Erythroblast (primary cell): ENCODE measurements at regions not wholly inside any gene's neighbourhood (a gene's known extent, or its start where the extent isn't known, plus 50 kb on each side); places are given as distances from the start of the nearest gene placed in this dataset.

Experiments used
- DNase-seq, 2 experiments: peaks; one replicate each; lab custom pipeline; 2025; lab: John Stamatoyannopoulos, UW
- GATA1 ChIP-seq: IDR thresholded peaks from 2 replicates; pipeline ENCODE4 v1.6.1; 2011; ENCODE audit warnings: low read depth, mild to moderate bottlenecking, control low read depth, low read length, moderate library complexity
- POLR2A ChIP-seq: IDR thresholded peaks from 2 replicates; pipeline ENCODE4 v1.6.1; 2011; ENCODE audit warnings: mild to moderate bottlenecking, low read length

- DNase-seq, result no peak
- TF ChIP-seq GATA1 (no peak), POLR2A (no peak)
Measured at GRCh38 chr18:68504441-68505177, 210.3 kb downstream of the TMX3 start.

DNA sequence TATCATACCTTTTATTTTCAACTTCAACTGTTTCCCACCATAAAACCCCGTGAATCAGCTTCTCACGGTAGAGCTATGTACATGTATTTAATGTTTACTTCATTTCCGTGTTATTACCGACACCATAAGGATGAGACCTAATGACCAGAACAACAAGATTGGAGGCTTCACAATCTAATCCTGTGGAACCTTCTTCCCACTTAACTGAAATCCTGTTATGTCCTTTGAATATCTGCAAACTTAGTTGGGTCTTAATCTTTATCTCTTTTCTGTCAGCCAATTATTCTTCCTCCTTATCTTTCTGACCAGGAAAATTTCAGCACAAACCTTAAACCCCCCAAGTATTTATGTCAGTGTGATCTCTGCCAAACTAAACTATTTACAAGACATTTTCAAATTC lies 214.4 kb downstream of the TMX3 start:
- TF ChIP-seq POLR2A, result no peak
- no peak for DNase-seq

- no peak for TF ChIP-seq POLR2A
- TF ChIP-seq GATA1, result no peak
- DNase-seq, result no peak
Measured at GRCh38 chr18:68499141-68499540, 215.8 kb downstream of the TMX3 start.

DNA sequence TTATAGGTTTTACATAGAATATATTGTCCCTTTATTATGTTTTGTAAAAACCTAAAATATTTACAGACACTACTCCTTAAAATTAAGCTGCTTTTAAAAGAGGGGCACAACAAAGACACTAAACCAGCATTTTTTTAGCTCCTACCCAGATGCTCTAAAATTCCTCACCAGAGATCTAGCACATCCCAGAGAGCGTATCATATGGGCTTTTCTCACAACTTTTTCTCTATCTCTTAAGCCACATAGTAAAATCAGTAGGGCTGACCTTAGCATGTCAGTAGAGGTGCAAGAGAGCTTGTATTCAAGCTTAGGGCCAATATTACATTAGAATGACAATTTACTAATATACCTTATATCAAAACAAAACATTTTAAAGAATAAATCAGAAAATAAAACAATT lies 216.3 kb downstream of the TMX3 start:
- TF ChIP-seq POLR2A (no peak), GATA1 (no peak)
- DNase-seq, result no peak

DNA sequence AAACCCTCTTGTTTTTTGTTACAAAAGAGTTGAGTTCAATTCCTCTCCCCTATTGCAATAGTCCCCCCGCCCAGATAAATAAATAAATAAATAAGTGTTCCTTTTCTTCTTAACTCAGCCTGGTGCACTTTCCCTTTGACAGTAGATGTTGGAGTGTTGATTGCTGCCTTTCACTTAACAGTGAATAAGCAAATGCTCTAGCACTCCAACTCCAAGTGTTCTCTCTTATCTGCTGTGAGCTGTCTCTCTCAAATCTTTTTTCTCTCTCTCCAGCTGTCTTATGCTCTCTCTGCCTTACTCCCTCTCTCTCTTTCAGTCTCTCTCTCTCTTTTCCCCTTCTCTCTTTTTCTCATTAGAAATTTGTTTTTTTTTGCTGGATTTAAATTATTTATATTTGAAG lies 216.7 kb downstream of the TMX3 start:
- DNase-seq, result no peak
- TF ChIP-seq GATA1 (no peak), POLR2A (no peak)

- TF ChIP-seq POLR2A, result no peak
- no peak for TF ChIP-seq GATA1
- no peak for DNase-seq
Measured at GRCh38 chr18:68494802-68495581, 219.9 kb downstream of the TMX3 start.

- TF ChIP-seq POLR2A (no peak), GATA1 (no peak)
- DNase-seq, result no peak
Measured at GRCh38 chr18:68489013-68489792, 225.7 kb downstream of the TMX3 start.

DNA sequence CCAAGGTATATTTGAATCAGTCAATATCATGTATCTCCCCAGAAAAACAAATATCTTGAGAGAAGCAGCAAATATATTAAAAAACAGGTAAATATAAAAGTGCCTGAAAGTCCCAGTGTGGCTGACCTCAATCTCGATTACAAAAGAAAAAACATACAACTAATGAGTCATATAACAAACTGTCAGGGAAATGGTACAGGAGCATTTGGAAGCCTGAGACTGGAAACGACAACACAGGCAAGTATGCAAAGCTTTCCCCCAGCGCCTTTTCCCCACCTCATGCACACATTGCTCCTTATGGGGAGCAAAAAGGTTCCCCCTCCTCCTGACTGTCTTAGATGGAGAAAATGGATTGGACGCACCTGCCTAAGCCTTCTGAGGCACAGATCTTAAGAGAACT lies 230.7 kb downstream of the TMX3 start:
- no peak for DNase-seq

DNA sequence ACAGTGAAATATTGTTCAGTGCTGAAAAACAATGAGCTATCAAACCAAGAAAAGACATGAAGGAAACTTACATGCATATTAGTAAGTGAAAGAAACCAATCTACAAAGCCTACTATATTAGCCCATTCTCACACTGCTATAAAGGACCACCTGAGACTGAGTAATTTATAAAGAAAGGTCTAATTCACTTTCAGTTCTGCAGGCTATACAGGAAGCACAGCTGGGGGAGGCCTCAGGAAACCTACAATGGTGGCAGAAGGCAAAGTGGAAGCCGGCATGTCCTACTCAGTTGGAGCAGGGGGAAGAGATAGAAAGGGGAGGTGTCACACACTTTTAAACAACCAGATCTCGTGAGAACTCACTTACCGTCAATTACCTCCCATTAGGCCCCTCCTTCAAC lies 232.1 kb downstream of the TMX3 start:
- no peak for TF ChIP-seq POLR2A
- TF ChIP-seq GATA1, result no peak
- DNase-seq, result no peak

More for the DNA sequence above, 230.7 kb downstream of the TMX3 start:
- no peak for TF ChIP-seq GATA1
- no peak for TF ChIP-seq POLR2A

DNA sequence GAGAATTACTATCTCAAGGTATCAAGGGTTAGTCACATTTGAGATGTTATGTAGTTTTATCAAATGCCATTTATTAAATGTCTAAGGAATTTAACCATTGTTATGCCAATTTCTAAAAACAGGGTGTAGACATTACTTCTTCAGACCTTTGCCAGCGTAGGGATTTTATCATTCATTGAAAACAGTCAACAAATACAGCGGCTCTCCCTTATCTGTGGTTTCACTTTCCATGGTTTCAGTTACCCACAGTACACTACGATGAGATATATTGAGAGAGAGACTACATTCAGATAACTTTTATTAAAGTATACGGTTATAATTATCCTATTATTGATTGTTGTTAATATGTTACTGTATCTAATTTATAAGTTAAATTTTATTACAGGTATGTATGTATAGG lies 234.7 kb downstream of the TMX3 start:
- TF ChIP-seq GATA1, result no peak
- TF ChIP-seq POLR2A, result no peak
- DNase-seq, result no peak

GRCh38 chr18:68478246-68478645 lies 236.7 kb downstream of the TMX3 start:
- DNase-seq, result no peak
- no peak for TF ChIP-seq GATA1

DNA sequence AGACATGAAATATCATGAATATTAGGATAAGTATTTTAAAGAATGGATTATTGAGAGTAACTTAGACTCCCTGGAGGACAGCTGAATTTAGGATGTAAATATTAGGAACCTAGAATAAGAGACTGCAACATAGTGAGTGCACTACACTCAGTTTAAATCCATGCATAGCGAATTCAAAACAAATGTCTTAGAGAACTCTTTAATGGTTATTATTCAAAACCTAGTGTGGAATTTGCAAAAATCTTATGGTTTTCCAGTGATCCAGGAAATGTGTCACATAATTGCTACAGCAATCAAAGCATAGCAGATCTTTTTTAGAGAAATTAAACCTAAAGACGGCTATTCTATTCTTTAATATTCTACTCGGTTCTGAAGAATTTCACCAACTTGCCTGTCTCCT lies 239.0 kb downstream of the TMX3 start:
- no peak for TF ChIP-seq POLR2A
- no peak for TF ChIP-seq GATA1
- no peak for DNase-seq

DNA sequence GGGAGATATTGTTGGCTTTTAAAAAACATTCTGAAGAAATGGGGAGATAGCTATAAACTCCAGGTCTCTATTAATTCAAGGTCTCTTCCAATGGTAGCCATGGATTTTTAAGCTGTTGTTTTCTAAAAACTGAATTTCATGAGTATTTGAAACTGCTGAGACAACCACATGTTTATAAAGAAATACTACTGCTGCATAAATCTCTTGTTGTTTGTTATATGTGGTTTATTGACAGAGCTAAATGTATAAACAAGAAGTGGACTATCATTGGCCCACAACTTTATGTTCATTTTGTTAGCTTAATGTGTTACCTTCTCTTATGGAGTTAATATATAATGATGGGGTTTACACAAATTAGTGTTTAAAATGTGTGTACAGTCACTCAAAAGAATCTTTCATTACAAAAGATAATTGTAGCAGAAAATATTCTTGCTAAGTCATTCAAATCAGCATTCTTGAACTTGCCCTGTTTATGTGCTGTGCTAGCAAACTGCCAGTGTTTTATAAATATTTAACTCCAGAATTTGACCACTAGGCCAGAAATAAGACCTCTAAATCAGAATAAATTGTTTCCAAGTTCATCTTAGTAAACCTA lies 242.1 kb downstream of the TMX3 start:
- DNase-seq, result no peak
- no peak for TF ChIP-seq GATA1
- TF ChIP-seq POLR2A, result no peak

GRCh38 chr18:68469049-68469625 lies 245.8 kb downstream of the TMX3 start:
- DNase-seq, result no peak
- TF ChIP-seq GATA1, result no peak
- TF ChIP-seq POLR2A, result no peak
